GM20000 (cell line): ENCODE measurements at regions not wholly inside any gene's neighbourhood (a gene's known extent, or its start where the extent isn't known, plus 50 kb on each side); places are given as distances from the start of the nearest gene placed in this dataset.

Experiments
- DNase-seq: peaks from one replicate; pipeline ENCODE4 v3.0.0; 2012; ENCODE audit warnings: low spot score
- TF ChIP-seq, protein P1 (sequence below): IDR thresholded peaks from 2 replicates; pipeline ENCODE4 v1.5.1; 2012; ENCODE audit warnings: mild to moderate bottlenecking, control low read depth; ENCODE audit errors: extremely low read depth, missing control alignments

- TF ChIP-seq, protein P1, sequence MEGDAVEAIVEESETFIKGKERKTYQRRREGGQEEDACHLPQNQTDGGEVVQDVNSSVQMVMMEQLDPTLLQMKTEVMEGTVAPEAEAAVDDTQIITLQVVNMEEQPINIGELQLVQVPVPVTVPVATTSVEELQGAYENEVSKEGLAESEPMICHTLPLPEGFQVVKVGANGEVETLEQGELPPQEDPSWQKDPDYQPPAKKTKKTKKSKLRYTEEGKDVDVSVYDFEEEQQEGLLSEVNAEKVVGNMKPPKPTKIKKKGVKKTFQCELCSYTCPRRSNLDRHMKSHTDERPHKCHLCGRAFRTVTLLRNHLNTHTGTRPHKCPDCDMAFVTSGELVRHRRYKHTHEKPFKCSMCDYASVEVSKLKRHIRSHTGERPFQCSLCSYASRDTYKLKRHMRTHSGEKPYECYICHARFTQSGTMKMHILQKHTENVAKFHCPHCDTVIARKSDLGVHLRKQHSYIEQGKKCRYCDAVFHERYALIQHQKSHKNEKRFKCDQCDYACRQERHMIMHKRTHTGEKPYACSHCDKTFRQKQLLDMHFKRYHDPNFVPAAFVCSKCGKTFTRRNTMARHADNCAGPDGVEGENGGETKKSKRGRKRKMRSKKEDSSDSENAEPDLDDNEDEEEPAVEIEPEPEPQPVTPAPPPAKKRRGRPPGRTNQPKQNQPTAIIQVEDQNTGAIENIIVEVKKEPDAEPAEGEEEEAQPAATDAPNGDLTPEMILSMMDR = no peak
- DNase-seq = no peak
Measured at GRCh38 chr12:84636801-84637290, 275.8 kb downstream of the SLC6A15 start.

GRCh38 chr12:84634526-84634925, 278.1 kb downstream of the SLC6A15 start:
- DNase-seq = no peak
- TF ChIP-seq, protein P1 = no peak

GRCh38 chr12:84632556-84632955, 280.0 kb downstream of the SLC6A15 start:
- TF ChIP-seq, protein P1 = no peak
- DNase-seq = no peak

- TF ChIP-seq, protein P1 = no peak
- no peak for DNase-seq
Measured at GRCh38 chr12:84631020-84631419, 281.6 kb downstream of the SLC6A15 start.

DNA sequence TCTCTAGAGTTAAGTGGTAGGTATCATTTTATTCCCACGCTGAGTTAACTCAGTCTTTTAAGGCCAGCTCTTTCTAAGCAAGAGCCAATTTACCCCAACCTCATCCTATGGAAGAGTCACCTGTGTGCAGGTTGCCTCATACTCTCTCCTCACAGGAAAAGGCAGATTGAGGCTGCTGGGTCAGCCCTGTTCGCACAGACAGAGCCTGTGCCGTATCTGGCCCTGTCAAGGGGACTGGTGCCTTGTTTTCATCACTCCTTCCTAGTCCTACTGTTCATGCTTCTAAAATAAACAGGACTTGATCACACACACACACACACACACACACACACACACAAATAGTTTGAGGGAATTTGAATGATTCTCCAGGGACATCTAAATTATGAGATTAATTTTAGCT, 285.0 kb downstream of the SLC6A15 start:
- no peak for DNase-seq
- TF ChIP-seq, protein P1 = no peak

DNA sequence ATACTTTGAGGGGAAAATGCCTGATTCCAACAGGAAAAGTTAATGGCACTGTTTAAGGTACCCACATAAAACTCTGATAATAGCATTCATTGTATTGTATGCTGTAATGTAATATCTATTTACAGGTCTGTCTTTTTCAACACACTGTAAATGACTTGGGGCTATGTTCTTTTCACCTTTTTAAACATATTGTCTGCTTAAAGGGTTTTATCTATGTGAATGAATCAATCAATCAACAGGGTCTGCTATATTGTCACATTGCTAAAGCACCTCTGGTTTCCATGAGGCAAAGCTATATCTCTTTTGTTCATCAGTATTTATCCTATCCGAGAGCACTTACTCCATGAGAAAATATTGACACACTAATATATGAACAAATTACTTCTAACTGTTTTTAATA, 288.0 kb downstream of the SLC6A15 start:
- DNase-seq = no peak
- TF ChIP-seq, protein P1 = no peak

GRCh38 chr12:84619053-84619571, 293.5 kb downstream of the SLC6A15 start:
- DNase-seq = no peak

More at GRCh38 chr12:84619053-84619571, 293.5 kb downstream of the SLC6A15 start:
- TF ChIP-seq, protein P1 = no peak
